NOMO-1 treated with DMSO at 0.1 percent for 48 hours (cell line): ENCODE measurements at regions not wholly inside any gene's neighbourhood (a gene's known extent, or its start where the extent isn't known, plus 50 kb on each side); places are given as distances from the start of the nearest gene placed in this dataset.
"Not testable (repeated sequence)": the region's sequence is repeated elsewhere in the genome, so short reads cannot be mapped to it uniquely, and the experiment has no call there.

Source experiments
- DNase-seq: peaks from one replicate; lab custom pipeline; 2025; ENCODE audit not compliant: unreplicated experiment; lab: John Stamatoyannopoulos, UW

DNA sequence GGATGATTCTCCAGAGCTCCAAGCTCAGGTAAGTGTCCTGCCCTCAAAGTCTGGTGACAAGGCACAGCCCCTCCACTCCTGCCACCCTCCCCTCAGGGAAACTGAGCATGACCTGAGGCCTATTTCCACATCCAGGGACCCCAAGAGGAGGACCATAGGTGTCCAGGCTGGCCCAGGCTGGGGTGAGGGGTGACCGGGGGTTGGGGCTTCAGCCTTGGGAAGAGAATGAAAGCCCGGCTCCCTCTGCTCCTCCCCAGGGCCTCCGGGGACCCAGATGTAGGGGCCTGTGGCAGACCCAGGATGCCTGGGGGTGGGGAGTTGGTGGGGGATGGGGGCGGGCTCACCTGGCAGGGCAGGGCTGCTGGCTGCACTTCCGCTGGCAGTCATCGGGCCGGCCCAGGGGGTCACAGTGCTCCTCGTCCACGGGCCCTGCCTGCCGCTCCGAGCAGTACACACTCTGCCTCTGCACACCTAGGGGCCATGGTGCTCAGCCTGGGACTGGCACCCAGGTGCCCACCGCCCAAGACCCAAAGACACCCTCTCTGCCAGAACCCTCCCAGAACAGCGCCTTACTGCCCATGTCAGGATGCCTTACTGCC is 116.5 kb upstream of the AKAP13 start:
- DNase-seq, result not testable (repeated sequence)

DNA sequence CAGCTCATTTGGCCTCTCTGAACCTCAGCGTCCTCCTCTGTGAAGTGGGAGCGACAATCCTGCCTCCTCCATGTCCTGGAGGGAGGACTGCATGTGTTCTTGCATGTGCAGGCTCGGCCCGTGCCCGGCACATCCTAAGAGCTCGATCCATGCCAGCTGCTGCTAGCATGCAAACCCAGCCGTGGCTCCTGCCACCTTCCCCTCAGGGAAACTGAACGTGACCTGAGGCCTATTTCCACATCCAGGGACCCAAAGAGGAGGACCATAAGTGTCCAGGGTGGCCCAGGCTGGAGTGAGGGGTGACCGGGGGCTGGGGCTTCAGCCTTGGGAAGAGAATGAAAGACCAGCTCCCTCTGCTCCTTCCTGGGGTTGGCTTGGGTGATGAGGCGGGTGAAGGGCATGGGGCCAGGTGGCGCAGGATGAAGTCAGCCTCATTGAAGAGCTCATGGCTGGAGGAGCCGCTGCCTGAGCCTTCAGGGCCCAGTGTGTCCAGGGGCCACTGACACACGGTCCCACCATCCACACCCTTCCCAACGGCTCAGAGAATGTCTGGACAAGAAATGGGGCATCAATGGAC is 115.7 kb upstream of the AKAP13 start:
- DNase-seq, result not testable (repeated sequence)

DNA sequence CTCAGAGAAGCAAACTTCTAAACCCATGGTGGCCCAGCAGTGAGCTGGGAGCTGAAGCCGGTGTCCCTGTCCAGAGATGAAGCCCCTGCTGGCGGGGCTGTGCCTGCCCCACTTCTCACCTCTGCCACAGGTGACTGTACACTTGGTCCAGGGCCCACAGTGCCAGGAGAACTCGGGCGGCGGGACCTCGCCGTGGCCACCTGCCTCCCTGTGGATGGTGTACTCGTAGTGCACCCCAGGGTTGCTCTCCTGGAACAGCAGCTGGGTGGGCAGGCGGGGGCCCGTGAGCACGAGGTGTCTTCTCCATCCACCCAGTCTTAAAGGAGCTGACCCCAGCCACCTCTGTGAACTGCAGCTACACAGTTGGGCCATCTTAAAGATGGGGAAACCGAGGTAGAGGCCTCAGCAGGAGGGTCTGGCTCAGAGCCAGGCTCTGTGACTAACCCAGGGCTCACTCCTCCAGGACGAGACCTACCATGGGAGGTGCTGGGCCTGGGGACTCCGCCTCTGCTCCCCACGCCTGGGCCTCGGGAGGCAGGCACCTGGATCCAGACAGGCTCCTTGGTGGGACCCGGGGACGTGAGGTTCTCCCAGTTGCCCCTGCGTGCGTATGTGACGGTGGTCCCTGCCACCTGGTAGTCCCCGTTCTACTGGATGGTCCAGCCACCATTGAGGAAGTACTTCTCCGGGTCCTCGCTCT is 113.1 kb upstream of the AKAP13 start:
- not testable (repeated sequence) for DNase-seq

DNA sequence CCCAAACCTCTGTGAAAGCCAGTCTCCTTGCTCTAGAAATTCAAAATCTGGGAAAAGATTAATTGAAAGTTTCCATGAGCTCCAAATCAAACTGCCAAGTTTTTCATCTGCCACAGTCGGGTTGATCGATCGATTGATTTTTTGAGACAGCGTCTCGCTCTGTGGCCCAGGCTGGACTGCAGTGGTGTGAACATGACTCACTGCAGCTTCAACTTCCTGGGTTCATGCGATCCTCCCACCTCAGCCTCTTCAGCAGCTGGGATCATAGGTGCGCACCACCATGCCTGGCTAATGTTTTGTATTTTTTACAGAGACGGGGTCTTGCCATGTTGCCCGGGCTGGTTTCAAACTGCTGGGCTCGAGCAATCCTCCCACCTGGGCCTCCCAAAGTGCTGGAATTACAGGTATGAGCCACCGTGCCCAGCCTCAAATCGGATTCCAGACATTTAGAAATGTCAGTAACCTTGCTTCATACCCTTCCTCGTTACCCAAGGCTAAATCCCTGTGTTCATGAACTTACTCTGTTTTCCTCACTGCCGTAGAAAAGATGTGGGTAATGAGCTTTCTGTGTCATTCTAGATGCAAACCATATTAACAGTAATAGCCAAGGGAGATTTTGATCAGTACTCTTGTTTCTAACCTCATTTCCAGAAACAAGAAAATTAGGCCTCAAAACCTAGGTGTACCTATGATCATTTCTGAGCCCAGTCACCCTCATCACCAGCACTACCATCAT is 105.9 kb upstream of the AKAP13 start:
- DNase-seq, result no peak

DNA sequence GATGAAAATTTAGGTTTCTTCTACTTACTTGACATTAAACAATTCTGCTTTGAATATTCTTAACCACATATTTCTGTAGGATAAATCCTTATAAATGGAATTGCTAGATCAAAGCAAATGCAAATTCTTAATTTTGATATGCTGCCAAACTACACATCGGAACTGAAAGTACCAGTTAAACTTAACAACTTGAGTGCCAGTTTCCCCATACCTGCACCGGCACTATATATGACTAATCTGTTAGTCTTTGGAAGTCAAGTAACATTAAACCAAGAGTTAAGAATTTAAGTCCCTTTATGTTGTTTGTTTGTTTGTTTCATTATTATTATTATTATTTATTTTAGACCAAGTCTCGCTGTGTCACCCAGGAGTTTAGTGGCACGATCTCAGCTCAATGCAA is 103.9 kb upstream of the AKAP13 start:
- DNase-seq, result no peak

DNA sequence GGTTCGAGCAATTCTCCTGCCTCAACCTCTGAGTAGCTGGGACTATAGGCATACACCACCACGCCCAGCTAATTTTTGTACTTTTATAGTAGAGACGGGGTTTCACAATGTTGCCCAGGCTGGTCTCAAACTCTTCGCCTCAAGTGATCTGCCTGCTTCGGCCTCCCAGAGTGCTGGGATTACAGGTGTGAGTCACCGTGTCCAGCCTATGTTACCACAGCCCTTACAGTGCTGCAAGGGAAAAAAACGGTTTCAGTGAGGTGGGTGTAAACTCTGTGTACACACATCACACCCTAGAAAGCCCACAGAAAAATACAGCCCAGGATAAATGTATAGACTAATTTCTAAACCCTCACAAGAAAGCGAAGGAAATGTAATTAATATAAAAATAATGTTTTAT is 103.5 kb upstream of the AKAP13 start:
- DNase-seq, result no peak

DNA sequence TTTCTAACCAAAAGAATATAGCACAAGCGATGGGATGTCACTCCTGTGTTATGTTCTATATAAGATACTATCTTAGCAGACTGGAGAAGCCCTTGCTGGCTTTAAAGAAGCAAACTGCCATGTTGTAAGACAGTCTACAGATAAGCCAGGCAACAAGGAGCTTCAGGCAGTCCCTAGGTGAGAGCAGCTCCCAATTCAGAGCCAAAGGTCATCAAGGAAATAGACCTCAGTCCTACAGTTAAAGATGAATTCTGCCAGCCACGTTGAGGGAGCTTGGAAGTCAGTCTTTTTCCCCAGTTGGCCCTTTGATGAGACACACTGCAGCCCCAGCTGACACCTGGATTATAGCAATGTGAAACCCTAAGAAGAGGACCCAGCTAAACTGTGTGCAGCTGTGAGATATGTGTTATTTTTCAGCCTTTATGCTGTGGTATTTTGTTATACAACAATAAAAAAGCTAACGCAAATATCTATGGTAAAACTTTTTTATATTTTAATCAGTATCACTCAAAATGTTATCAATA is 102.5 kb upstream of the AKAP13 start:
- no peak for DNase-seq

DNA sequence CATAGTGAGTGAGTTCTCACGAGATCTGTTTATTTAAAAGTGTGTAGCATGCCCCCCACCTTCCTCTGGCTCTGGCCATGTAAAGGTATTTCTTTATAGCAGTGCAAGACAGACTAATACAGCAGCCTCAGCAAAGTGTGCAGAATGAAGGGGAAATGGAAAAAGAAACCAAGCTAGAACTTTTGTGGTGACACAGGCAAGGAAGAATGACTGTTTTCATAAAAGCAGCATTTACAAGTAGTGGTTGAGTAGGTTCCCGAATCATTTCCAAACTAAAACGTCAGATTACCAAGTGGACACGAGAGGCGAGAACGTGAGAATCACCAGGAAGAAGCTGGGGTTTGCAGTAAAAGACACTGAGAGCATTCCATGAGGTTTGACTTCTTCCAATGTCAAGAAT is 100.2 kb upstream of the AKAP13 start:
- DNase-seq, result no peak

DNA sequence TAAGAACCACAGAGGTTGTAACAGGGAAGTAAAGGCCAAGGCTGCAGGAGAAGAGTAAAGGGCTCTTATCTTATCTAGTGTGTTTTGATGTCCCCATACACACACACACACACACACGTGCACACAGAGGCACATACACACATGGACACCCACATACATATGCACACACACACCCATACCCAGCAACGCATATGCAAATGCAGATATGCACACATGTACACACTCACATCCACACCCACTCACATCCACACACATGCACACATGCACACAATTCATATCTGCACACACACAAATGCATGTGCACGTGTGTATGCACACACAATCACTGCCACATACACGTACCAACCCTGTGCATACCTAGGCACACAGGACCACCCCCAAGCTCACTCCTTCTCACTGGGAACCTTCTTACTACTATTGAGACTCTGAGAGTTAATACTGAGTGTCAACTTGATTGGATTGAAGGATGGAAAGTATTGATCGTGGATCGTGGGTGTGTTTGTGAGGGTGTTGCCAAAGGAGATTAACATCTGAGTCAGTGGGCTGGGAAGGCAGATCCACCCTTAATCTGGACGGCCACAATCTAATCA is 99.0 kb upstream of the AKAP13 start:
- DNase-seq, result no peak

DNA sequence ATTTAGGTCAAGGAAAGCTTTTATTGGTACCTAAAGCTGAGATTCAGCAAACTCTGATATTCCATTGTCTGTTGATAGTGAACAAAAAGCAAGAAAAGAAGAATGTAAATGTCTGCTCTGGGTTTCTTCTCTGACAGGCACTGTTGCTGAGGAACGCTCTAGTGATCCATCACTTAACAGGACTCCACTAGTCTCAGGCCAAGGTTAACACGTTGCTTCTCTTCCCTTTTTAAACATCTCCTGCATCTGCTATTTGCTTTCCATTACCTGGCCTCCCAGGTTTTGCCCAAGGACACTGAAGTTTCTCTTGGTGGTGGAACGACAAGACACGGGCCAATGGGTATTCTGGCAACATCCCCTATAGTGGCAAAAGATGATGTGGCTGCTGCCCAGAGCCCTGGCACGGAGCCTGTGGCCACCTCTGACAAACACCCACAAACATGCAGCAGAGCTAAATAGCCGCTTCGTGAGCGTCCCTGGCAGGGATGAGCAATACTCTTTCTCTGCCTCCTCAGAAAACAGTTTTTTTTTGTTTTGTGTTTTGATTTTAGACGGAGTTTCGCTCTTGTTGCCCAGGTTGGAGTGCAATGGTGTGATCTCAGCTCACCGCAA is 97.8 kb upstream of the AKAP13 start:
- no peak for DNase-seq

DNA sequence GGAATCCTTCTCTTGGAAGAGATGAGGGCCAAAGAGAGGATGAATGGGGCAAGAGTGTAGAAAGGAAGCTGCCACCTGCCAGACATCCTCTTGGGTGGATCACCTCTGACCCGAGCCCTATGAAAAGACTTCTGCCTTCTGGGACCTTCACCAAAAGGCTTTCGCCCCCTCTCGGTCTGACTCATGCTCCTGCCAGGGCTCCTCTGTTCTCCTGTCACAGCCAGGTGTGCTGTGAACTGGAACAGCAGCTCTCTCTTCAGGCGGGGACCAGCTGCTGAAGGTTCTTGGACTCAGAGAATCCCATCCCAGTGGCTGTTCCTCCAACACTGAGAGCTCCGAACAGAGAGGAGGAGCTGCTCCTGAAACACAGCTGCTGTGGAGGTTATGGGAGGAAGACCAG is 96.6 kb upstream of the AKAP13 start:
- not testable (repeated sequence) for DNase-seq

DNA sequence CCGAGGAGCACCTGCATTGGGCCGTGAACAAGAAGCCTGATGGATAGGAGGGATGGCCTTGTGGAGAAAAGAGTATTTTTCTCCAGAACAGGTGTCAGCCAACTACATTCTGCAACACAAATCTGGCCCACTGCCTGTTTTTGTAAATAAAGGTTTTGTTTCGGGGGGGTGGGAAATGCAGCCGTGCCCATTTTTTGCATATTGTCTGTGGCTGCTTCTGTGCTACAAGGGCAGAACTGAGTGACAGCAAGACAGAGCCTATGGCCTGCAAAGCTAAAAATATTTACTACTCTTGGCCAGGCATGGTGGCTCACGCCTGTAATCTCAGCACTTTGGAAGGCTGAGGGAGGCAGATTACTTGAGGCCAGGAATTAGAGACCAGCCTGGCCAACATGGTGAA is 95.9 kb upstream of the AKAP13 start:
- no peak for DNase-seq

DNA sequence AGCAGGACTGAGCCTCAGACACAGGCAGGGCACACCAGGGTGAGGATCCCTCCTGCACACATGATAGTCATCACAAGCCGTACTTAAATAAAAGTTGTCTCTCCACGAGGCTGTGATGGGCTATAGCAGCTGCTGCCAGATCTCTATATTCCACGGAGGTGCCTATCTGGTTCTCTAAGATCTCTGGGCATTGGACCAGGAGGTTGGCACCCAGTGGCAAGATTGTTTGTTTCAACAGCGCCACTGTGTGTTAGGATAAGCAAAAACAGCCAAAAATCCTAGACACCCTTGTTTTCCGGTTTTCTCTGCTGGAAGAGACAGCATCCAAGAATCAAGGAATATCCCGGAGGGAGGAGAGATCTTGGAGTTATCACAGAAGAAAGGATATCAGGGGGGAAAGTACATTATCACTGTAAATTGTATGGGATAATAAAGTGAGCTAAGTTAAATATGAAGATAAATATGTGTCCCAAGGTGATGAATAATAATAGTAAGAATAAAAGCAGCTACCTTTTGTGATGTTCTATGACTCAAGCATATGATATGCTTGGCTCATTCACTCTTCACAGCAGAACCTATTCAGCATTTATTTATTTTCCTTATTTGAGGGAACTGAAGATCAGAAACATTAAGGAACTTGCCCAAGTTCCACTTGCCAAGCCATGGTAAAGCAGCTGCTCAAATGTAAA is 90.6 kb upstream of the AKAP13 start:
- no peak for DNase-seq

DNA sequence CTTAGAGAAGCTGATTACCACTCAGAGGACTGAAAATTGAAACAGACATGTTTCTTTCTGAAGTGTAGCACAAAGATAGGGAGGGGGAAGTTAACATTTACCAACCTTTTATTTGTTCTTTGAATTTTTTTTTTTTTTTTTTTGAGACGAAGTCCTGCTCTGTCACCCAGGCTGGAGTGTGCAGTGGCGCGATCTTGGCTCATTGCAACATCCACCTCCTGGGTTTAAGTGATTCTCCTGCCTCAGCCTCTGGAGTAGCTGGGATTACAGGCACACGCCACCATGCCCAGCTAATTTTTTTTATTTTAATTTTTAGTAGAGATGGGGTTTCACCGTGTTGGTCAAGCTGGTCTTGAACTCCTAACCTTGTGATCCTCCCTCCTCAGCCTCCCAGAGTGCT is 87.8 kb upstream of the AKAP13 start:
- DNase-seq, result not testable (repeated sequence)

DNA sequence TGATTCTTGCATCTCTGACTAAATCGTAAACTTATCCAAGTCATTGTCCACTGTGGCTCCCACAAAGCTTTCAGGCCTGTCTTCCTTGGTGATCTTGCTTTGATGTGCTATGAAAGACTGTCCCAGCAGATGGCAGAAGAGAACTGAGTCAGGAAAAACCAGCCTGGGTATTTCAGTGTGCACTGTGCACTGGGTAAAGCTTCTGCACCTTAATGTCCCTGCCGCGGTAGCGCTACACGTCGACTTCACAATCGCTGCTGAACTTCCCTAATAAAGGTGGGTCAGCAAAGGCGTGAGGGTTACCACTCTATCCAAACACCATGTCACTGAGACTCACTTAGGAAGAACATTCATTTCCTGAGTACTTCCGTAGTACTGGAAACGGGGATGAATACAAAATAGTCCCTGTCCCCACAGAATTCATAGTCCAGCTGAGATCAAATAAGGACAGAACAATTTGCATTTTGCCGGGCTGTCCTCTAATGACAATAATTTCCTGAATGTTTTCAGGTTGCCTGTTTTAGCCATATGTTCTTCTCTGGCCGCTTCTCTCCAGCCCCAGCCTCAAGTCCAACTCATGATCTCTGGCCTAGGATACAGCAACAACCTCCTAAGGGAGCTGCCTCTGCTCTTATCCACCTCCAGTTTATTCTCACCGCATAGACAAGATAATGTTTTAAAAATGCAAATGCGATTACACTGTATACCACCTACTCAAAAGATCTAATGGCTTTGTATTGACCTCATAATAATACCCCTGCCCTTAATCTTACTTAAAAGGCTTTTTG is 83.6 kb upstream of the AKAP13 start:
- peak; percentile 78 for DNase-seq

DNA sequence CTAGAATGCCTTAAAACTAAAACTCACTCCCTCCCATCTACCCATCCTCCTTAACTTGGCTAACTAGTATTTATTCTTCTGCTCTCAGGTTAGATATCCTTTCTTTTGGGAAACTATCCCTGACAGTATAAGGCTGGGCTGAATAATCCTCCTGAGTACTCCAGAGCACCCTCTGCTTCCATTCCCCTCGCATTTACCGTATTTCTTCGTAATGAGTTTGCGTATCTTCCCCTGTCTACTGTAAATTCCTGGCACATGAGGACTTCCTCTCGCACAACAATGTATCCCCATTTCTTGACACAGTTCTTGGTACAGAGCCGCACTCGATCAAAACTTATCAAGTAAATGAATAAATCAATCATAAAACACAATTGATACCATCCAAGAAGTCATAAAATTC is 82.9 kb upstream of the AKAP13 start:
- no peak for DNase-seq

DNA sequence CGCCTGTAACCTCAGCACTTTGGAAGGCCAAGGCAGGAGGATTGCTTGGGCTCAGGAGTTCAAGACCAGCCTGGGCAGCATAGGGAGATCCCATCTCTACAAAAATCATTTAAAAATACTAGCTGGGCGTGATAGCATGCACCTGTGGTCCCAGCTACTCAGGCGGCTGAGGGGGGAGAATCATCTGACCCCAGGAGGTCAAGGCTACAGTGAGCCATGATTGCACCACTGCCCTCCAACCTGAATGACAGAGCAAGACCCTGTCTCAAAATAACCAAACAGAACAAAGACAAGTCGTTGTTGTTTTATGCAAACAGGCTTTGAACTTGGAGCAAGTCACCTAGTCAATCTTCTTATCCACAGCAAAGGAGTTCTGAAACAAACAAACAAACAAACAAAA is 82.0 kb upstream of the AKAP13 start:
- DNase-seq, result no peak

DNA sequence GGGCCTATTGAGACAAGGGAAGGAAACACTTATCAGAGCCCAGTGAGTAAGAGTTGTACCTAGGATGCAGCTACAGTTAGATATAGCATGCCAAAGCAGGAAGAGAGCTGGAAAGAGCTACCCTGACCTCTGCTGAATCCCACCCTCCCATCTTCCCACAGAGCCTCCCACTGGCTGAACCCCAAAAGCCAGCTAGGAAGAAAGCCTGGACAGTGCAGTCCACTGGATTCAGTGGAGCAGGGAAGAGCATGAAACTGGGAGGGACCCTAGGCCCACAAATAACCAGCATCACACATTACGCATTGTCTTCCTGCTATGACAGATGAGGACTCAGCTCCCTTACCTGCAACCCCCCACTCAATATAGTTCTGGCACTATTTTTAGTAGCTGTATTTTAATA is 81.5 kb upstream of the AKAP13 start:
- no peak for DNase-seq

DNA sequence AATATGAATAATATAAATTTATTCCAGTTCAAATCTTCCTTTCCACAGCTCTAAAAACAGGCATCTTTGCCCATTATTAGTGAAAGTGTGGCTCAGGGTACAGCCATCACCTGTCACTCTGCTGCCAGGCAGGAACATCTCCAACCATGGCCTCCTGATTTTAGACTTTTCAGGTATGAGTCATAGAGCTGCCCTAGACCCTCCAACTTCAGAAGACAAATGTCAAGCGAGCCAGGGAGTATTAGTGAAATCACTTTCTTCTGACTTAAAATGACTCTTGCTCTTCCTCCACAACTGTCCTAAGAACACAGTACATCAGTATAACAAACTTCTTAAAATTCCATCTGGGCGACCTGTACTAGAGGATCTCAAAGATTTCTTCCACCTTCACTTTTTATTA is 78.1 kb upstream of the AKAP13 start:
- no peak for DNase-seq

DNA sequence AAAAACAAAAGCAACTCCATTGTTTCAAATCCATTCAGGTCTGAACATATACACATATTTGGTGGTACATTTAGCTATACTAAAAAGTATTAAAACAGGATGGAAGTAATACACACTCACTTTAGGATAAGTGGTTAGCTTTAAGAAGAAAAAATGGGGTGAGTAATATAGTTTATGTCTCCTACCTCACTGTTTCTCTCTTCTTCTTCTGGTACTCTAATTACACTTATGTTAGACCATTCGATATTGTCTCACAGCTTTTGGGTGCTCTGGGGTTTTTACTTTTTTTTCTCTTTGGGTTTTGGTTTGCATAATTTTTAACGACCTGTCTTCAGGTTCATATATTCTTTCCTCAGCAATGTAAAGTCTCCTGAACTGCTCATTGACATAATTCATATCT is 75.4 kb upstream of the AKAP13 start:
- DNase-seq, result no peak
